ACHN (cell line): ENCODE measurements at regions not wholly inside any gene's neighbourhood (a gene's known extent, or its start where the extent isn't known, plus 50 kb on each side); places are given as distances from the start of the nearest gene placed in this dataset.
"Not testable (repeated sequence)": the region's sequence is repeated elsewhere in the genome, so short reads cannot be mapped to it uniquely, and the experiment has no call there.

Experiments
- DNase-seq: peaks from one replicate; pipeline ENCODE4 v3.0.0-alpha.2; 2015
- in situ Hi-C: cut with HindIII; loops from 2 replicates; pipeline ENCODE4 v1.10.0; 2017; ENCODE audit warnings: low sequenced_read_pairs, low pct_ligation_motif_present, low pct_unique_long_range_greater_than_20kb

DNA sequence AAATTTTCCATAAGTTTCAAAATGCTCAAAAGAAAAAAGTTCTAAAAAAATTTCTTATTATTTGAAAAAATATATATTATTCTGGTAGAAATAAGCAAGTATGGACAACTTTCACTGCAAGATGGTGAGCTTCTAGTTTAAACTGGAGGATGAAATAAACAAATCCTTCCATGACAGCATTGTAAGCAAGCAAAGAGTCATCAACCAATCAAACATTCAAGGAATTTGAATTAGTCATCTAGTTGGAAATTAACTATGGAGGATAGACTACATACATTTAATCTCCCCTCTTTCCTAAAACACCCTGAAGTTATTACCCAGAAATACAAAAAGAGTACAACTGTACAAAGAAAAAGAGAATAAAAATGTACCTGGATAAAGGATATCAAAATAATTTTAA is 51.0 kb upstream of the IRX5 start:
- DNase-seq = peak; percentile 68
- in situ Hi-C loops = no loop called here

DNA sequence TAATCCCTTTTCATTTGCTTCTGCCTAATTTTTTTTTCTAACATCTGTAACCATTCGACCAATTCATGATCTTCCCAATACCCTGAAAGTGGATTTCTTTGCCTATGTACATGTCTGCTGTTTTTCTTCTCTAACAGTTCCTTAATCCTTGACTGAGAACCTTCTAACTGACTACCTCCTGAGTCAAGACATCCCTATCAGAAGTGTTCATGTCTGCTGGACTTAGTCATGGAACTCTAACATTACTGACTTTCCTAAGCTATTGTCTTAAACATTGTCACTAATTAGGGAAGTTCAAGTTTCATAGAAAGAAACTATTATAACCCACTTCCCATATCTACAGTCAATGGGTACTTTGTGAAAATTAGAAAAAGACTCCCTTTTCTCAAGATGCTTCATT is 52.4 kb upstream of the IRX5 start:
- in situ Hi-C loops = no loop called here
- DNase-seq = no peak

DNA sequence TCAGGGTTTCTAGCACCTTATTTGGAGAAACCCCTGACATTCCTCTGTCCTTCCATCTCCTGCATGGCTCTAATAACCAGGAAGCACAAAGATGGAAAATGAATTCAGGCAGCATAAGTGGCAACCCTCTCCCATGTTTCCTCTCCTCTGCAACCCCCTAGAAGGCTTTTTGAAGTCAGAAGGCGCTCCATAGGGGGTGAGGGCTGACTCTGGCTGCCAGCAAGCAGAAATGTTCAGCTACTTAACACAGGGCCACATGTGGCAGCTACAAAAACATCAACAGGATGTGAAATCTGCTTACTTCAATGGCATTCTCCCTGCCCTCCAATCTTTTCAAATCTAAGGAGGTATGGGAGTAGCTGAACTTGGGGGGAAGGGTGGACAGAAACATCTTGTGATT is 55.2 kb upstream of the IRX5 start:
- in situ Hi-C loops = no loop called here
- DNase-seq = no peak

- in situ Hi-C loops, DNase-seq: not testable (repeated sequence)
Measured at GRCh38 chr16:54873716-54874373, 56.8 kb upstream of the IRX5 start.

GRCh38 chr16:54873071-54873470 is 57.6 kb upstream of the IRX5 start:
- in situ Hi-C loops = no loop called here
- peak; percentile 12 for DNase-seq

- in situ Hi-C loops = no loop called here
- DNase-seq = no peak
Measured at GRCh38 chr16:54870151-54870550, 60.5 kb upstream of the IRX5 start.

GRCh38 chr16:54867302-54867832 is 63.3 kb upstream of the IRX5 start:
- in situ Hi-C loops = no loop called here
- no peak for DNase-seq

DNA sequence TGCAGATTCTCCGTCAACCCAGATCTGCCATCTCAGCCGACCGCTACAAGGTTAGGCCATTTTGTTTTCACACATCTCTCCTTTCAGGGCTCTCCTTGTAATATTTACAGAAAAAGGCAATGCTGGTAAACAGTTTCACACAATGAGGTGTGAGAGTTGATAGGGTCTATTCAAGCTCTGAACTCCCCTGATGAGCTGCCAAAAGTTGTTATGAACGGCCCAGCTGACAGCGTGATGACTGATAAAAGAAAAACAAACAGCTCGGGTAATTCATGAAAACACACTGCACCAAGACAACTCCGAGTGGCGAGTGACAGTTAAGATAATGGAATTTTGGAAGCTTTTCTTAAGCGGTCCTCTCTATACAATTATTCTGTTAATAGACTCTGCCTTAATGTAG is 68.1 kb upstream of the IRX5 start:
- in situ Hi-C loops = no loop called here

DNA sequence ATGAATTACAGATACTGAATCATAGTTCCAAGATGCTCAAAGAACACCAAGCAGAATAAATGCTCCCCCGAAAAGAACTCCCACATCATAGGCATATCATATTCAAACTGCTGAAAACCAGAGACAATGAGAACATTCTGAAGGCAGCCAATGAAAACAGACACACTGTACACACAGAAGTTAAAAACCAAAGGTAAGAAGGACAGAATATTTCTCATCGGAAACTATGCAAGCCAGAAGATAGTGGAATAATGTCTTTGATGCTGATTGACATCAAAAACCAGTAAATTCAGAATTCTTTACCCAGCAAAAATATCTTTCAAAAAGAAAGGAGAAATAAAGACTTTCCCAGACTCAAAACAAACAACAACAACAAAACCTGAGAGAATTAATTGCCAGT is 73.8 kb upstream of the IRX5 start:
- in situ Hi-C loops = no loop called here
- no peak for DNase-seq

More for the DNA sequence above, 68.1 kb upstream of the IRX5 start:
- DNase-seq = no peak

GRCh38 chr16:54847609-54848008 is 83.1 kb upstream of the IRX5 start:
- DNase-seq = no peak
- in situ Hi-C loops = no loop called here

GRCh38 chr16:54847207-54847606 is 83.5 kb upstream of the IRX5 start:
- in situ Hi-C loops = no loop called here
- peak; percentile 4 for DNase-seq

DNA sequence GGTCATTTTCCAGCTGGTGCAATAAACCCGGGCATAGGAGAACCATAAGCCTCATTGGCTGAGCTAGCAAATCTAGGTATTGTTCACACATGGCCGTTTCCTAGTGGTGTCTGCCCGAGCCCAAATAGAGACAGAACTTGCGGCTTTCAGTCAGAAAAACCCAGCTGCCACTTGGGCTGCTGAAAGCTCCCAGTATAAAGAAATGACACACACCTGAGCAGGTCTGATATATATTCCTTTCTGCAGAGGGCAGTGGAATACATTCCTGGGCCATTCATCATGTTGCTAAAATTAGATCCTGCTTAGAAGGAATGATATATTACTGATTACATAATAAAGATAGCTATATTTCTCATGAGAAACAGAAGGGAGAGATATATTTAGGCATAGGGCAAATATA is 83.9 kb upstream of the IRX5 start:
- in situ Hi-C loops = no loop called here
- peak; percentile 26 for DNase-seq

GRCh38 chr16:54843424-54843750 is 87.3 kb upstream of the IRX5 start:
- in situ Hi-C loops = no loop called here
- no peak for DNase-seq

- in situ Hi-C loops = no loop called here
- DNase-seq = no peak
Measured at GRCh38 chr16:54842743-54843423, 87.8 kb upstream of the IRX5 start.

DNA sequence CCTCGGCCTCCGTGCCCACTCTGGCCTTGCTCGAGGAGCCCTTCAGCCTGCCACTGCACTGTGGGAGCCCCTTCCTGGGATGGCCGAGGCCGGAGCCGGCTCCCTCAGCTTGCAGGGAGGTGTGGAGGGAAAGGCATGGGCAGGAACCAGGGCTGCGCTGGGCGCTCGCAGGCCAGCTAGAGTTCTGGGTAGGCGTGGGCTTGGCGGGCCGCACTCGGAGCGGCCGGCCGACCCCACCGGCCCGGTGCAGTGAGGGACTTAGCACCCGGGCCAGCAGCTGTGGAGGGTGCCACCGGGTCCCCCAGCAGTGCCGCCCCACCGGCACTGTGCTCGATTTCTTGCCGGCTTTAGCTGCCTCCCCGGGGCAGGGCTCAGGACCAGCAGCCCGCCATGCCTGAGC is 101.0 kb upstream of the IRX5 start:
- in situ Hi-C loops = no loop called here
- no peak for DNase-seq

DNA sequence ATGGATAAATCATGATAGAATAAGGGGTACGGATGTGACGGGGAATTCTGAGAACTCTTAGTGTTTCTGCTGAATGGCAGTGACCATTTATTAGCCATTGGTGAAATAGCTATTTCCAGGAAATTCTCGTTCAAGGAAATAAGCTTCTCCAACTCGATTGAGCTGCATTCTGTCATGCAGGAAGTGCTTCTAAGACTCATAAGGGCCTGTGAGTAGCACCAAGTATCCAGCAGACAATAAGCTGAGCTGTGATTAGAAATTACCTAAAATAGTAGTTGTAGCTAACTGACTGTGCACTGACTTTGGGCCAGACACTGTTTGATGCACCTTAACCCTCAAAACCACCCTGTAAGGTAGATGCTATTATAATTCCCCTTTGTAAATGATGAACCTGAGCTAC is 107.8 kb upstream of the IRX5 start:
- DNase-seq = no peak
- in situ Hi-C loops = no loop called here

GRCh38 chr16:54822492-54822891 is 108.2 kb upstream of the IRX5 start:
- DNase-seq = no peak
- in situ Hi-C loops = no loop called here

DNA sequence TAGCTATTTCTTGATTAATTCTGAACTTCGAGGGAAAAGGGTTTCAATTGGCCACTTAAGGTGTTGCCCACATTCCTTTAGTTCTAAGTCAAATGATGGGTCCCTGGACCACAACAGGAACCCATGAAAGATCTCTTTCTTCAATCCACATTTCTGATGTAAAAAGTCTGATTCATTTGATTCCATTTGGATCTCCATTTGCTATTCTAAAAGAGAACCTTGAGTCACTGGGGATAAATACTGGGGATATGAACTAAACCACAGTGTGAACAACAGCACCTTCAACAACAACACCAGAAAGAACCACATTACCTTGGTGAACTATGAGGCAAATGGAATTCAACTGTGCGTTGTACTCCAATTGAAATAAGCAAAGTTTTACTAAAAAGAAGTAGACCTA is 108.9 kb upstream of the IRX5 start:
- in situ Hi-C loops = no loop called here
- no peak for DNase-seq

DNA sequence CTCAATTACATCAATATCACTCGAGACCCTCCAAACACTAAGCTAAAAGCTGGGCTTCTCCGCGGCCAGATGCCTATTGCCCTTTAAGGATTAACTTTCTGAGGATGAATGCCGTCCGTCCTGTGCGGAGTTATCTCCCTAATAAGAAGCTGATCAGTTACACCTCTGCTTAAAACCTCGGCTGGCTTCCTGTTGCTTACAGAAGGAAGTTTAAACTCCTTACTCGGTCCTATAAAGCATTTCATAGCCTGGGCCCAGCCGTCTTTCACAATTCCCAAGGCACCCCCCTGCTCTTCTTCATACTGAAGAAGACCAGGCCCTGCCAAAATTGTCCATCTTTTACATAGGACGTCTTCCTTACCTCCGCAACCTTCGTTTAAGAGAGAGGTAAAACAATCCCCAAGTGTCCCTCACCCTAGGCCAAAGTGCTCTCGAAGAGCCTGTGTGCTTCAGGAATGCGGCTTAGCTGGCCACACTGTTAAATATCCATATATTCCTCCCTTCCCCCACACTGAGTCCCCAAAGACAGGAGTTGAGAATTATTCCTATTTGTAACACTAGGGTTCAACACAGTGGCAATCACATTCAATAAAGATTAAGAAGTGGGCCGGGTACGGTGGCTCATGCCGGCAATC is 112.6 kb upstream of the IRX5 start:
- DNase-seq = no peak
- in situ Hi-C loops = no loop called here

GRCh38 chr16:54817432-54817831 is 113.2 kb upstream of the IRX5 start:
- in situ Hi-C loops = no loop called here
- peak; percentile 27 for DNase-seq
